Activated gamma-delta T cell treated with anti-CD3 and anti-CD28 coated beads, Interleukin-2, amount 50 U/mL, for 16 hours (primary cell): ENCODE measurements at regions not wholly inside any gene's neighbourhood (a gene's known extent, or its start where the extent isn't known, plus 50 kb on each side); places are given as distances from the start of the nearest gene placed in this dataset.

ENCODE experiments used
- DNase-seq: peaks from one replicate; pipeline ENCODE4 v3.0.0-alpha.2; 2020; ENCODE audit warnings: low read depth

GRCh38 chr4:129550281-129550785 is 454.4 kb downstream of the C4orf33 start:
- no peak for DNase-seq

- DNase-seq, result no peak
These were observed 465.3 kb downstream of the C4orf33 start for GRCh38 chr4:129561280-129561679.

GRCh38 chr4:129561886-129562671 is 466.1 kb downstream of the C4orf33 start:
- no peak for DNase-seq

- no peak for DNase-seq
These were observed 469.3 kb downstream of the C4orf33 start for GRCh38 chr4:129565214-129565613.

- DNase-seq, result no peak
These were observed 474.4 kb downstream of the C4orf33 start for GRCh38 chr4:129570326-129570725.

- no peak for DNase-seq
These were observed 482.4 kb downstream of the C4orf33 start for GRCh38 chr4:129578336-129578735.

- DNase-seq, result no peak
These were observed 485.4 kb downstream of the C4orf33 start for GRCh38 chr4:129581305-129581704.

- no peak for DNase-seq
These were observed 487.9 kb downstream of the C4orf33 start for GRCh38 chr4:129583868-129584267.

- DNase-seq, result no peak
These were observed 502.6 kb downstream of the C4orf33 start for GRCh38 chr4:129598582-129598981.

- DNase-seq, result no peak
These were observed 504.9 kb downstream of the C4orf33 start for GRCh38 chr4:129600898-129601297.

GRCh38 chr4:129602447-129602846 is 506.5 kb downstream of the C4orf33 start:
- DNase-seq, result no peak

- DNase-seq, result no peak
These were observed 507.4 kb downstream of the C4orf33 start for GRCh38 chr4:129603241-129603931.

GRCh38 chr4:129604632-129605255 is 508.8 kb downstream of the C4orf33 start:
- no peak for DNase-seq

- no peak for DNase-seq
These were observed 518.7 kb downstream of the C4orf33 start for GRCh38 chr4:129614611-129615010.

GRCh38 chr4:129622566-129622965 is 526.6 kb downstream of the C4orf33 start:
- DNase-seq, result no peak

- DNase-seq, result no peak
These were observed 527.4 kb downstream of the C4orf33 start for GRCh38 chr4:129623233-129623875.

- peak; percentile 2 for DNase-seq
These were observed 545.2 kb downstream of the C4orf33 start for GRCh38 chr4:129641179-129641578.

- DNase-seq, result no peak
These were observed 549.5 kb downstream of the C4orf33 start for GRCh38 chr4:129645461-129645860.

GRCh38 chr4:129668092-129668491 is 572.1 kb downstream of the C4orf33 start:
- DNase-seq, result no peak

GRCh38 chr4:129672941-129673340 is 577.0 kb downstream of the C4orf33 start:
- DNase-seq, result no peak

GRCh38 chr4:129675036-129675435 is 579.1 kb downstream of the C4orf33 start:
- DNase-seq, result no peak

GRCh38 chr4:129676934-129677333 is 581.0 kb downstream of the C4orf33 start:
- DNase-seq, result no peak
